ENCODE measurements at regions not wholly inside any gene's neighbourhood (a gene's known extent, or its start where the extent isn't known, plus 50 kb on each side); places are given as distances from the start of the nearest gene placed in this dataset.
A peak's percentile ranks its signal among the peaks of the same experiment; 100 is the strongest.

DNA sequence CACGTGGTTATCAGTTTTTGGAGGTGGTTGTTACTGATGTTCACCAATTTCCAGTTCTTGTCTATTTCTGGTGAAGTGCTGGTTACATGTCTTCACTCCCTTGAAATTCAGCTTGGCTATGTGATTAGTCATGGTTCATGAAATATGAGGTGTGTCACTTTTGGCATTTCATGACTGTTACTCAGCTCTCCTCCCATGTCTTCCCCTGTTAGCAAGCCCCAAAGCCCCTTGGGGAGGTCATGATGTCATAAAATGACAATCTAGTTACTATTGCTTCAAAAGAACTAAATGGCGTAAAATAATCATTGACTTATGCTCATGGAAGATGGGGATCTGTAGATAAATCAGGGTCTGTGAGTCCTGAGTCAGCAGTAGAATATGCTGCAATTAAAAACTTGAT lies 425.1 kb downstream of the SETD4 start:
- no peak for DNase-seq

DNA sequence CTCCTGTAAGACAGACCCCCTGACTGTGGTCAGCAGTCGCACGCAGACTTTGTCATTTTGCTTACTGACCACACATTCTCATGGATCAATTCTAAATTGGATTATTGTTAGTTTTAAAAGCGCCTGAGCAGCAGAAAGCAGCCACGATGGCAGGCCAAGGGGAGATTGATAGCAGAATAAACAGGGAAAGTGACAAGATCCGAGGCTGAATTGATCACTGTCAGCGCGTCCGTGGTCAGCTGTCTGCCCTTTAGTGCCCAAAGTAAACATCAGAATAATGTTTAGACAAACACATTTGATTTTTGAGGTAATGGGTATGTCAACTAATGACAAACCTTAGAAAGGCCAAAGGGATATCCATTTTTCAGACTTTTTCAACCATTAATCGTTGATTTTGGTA lies 426.8 kb downstream of the SETD4 start:
- no peak for DNase-seq

DNA sequence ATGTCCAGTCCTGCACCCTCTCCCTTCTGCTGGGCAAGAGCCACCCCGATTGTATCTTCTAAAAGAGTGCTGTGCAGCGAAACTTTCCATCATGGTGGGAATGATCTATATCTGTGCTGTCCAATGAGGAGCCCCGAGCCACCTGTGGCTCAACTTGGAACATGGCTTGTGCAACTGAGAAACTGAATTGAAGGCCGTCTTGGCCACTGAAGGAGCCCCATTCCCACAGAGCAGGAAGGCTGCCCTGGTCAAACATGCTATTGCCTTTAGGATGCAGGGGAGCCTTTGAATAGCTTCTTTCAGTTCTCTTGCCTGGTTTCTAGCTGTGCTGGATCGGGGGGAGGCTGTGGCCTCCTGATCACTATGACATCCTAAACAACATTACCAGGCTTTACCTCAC lies 427.6 kb downstream of the SETD4 start:
- DNase-seq, result no peak

- DNase-seq, result no peak
These were observed 432.0 kb downstream of the SETD4 start for GRCh38 chr21:35628316-35628715.

- DNase-seq, result no peak
These were observed 432.9 kb downstream of the SETD4 start for GRCh38 chr21:35627462-35627861.

GRCh38 chr21:35625576-35625975 lies 434.8 kb downstream of the SETD4 start:
- no peak for DNase-seq

DNA sequence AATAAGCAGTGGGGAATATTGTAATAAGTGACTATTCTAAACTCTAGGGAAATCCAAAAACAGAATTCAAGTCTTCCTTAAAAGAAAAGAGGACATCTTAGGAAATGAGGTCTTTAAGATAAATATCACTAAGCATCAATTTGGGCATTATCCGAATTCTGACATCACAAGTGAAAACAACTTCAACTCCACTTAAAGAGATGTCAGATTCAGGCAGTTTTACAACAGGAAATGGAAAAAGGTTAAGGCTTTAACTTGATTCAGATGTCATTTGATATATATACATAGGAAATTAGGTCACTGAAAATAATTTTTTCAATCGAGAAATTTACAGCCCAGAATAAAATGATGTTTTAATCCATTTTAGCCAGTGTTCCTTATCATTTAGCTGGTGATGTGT lies 435.4 kb downstream of the SETD4 start:
- no peak for DNase-seq

DNA sequence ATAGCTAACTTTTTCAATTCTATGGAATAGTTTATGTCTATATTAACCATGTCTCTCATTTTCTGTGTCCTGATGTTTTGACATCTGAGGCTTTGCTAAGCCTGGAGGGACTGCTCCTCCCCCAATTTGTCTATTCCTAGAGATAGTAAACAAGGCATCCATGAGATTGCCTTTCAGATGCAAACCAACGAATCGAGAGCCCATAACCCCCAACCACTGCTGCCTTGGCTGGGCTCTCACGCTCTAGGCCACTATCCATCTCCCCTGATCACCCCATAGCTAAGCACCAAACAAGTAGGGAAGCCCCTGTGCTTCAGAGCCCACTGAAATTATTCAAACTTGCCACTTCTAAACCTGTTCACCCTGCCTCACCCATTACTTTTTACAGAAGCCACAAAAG lies 437.7 kb downstream of the SETD4 start:
- no peak for DNase-seq

- no peak for DNase-seq
These were observed 441.1 kb downstream of the SETD4 start for GRCh38 chr21:35619184-35619583.

DNA sequence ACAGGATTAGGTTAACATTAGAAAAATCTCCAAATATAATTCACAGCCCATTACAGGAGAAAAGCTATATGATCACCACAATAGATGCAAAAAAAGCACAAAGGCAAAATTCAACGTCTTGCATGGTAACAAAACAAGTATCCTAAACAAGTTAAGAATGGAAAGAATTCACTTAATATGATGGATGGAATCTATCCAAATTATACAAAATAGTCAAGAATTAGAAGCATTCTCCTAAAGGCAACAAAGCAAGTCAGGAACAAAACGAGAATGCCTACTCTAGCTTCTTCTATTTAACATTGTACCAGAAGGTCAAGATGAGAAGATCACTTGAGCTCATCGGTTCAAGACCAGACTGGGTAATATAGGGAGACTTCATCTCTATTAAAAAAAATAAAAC lies 442.8 kb downstream of the SETD4 start:
- DNase-seq, result no peak

DNA sequence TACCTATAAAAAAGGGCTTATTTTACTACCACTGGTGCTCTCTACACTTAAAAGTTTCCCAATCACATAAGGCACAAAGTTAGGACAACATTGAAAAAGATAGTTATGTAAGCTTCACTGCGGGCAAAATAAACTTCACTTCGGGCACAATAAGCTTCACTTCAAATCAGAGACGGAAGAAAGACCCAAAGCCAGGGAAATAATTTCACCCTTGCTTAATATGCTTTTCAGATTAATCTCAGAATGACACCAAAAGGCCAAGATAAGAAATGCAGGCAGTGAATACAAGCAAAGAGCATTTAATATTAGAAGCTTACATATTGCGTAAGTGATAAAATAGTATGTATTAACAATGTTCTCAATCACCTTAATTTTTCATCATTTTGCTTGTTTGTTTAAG lies 444.2 kb downstream of the SETD4 start:
- no peak for DNase-seq

DNA sequence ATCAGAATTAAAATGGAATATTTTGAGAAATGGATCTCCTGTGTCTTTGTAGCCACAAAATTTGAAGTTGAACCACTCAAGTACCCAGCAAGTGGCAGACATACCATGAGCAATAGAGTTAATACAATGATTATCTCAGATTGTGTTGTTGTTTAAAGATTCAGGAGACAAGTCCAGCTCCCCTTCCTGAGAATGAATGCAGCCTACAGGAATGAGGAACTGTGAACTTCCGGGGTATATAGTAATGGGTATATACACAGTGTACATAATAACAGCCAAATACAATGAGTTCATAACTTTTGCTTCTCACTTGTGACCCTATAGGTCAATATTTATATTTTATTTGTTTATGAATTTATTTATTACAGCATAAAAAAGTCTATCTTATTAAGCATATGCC lies 445.0 kb downstream of the SETD4 start:
- no peak for DNase-seq

- DNase-seq, result no peak
These were observed 445.9 kb downstream of the SETD4 start for GRCh38 chr21:35614396-35614921.

GRCh38 chr21:35611708-35612132 lies 448.6 kb downstream of the SETD4 start:
- DNase-seq, result no peak

DNA sequence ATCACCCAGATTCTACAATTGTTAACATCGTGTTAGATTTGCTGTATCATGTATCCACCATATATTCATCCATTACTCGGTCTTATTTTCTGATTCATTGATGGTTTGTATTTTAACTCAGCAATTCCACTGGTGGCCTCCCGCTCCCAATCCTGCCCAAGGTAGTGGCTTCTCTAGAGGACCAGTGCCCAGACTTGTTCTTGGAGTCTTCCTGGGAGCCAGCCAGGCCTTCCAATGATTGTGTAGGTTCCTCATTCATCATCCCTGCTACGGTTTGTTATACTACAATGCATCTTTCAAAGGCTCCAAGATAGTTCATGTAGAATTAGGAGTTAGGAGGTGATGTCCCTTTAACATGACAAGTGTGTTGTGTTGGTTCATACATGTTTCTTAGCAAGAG lies 451.1 kb downstream of the SETD4 start:
- DNase-seq, result no peak

- no peak for DNase-seq
These were observed 452.9 kb downstream of the SETD4 start for GRCh38 chr21:35607406-35607805.

- DNase-seq, result no peak
These were observed 453.7 kb downstream of the SETD4 start for GRCh38 chr21:35606578-35606977.

DNA sequence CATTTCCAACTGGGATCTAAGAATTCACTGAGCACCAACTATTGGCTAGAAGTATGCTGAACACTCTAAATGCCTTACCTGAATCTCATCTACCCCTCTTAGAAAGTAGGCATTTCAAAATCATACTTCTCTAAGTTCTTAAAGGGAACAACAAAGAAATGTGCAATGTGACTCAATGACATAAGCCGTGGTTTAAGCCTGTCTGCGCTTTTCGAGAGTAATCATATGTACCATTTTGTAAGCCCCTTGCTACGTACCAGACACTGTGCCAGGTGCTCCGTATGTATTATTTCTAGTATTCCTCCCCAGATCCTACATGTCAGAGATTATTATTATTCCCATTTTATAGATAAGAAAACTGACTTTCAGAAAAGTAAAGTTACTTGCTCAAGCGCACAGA lies 454.2 kb downstream of the SETD4 start:
- no peak for DNase-seq

- peak; percentile 23 for DNase-seq
These were observed 456.8 kb downstream of the SETD4 start for GRCh38 chr21:35603494-35603893.

GRCh38 chr21:35602811-35603362 lies 457.4 kb downstream of the SETD4 start:
- DNase-seq, result no peak

DNA sequence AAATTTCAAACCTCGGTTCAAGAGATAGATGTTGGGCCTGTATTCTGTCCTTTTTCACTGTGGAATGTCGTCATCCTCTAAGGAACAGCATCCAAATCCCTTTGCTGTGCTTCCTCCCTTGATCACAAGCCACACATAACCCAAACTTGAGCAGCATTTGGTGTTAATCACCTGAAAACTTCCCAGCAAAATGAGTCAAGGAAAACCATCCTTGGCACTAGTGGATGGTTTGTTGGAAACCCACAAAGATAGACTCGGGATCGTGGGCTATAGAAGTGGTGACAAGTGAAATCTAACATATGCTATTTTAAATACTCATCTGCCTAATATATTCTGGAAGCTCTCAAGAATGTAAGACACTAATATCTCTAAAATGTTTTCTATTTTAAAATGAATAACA lies 459.1 kb downstream of the SETD4 start:
- no peak for DNase-seq

GRCh38 chr21:35599164-35599563 lies 461.2 kb downstream of the SETD4 start:
- no peak for DNase-seq

- no peak for DNase-seq
These were observed 462.5 kb downstream of the SETD4 start for GRCh38 chr21:35597750-35598339.

GRCh38 chr21:35594905-35595304 lies 465.4 kb downstream of the SETD4 start:
- DNase-seq, result no peak

- no peak for DNase-seq
These were observed 467.3 kb downstream of the SETD4 start for GRCh38 chr21:35593000-35593502.

Data from NCI-H774 (cell line).